Stomach (tissue), 8 donors: ENCODE measurements at regions not wholly inside any gene's neighbourhood (a gene's known extent, or its start where the extent isn't known, plus 50 kb on each side); places are given as distances from the start of the nearest gene placed in this dataset.
A peak's percentile ranks its signal among the peaks of the same experiment; 100 is the strongest.

ENCODE experiments used
- DNase-seq, 2 donors: peaks; one replicate each; pipeline versions ENCODE4 v3.0.0 to v3.0.0-alpha.2; 2013 to 2019
- H3K27ac ChIP-seq, 5 donors: fragments of 200-600 bp in 4 of 5; sonication (generic) in 4 of 5; one replicate each; pipeline ENCODE4 v1.5.1; 2013 to 2019; ENCODE audit warnings: mild to moderate bottlenecking in 1 of 5, moderate library complexity in 1 of 5
- H3K27me3 ChIP-seq, 3 donors: fragments of 200-600 bp; sonication (generic); one replicate each; pipeline ENCODE4 v1.5.1; 2017 to 2019; ENCODE audit warnings: mixed run types in 1 of 3
- H3K36me3 ChIP-seq, 4 donors: fragments of 200-600 bp; sonication (generic); 1 replicate in 3 of 4; 2 replicates in 1 of 4; pipeline ENCODE4 v1.5.1; 2016 to 2019
- H3K4me1 ChIP-seq, 4 donors: fragments of 200-600 bp; sonication (generic); one replicate each; pipeline ENCODE4 v1.5.1; 2016 to 2019
- H3K4me3 ChIP-seq, 4 donors: fragments of 200-600 bp; sonication (generic) in 3 of 4; one replicate each; pipeline ENCODE4 v1.5.1; 2016 to 2019; ENCODE audit warnings: mild to moderate bottlenecking in 1 of 4
- H3K9me3 ChIP-seq, 4 donors: fragments of 200-600 bp; sonication (generic); one replicate each; pipeline ENCODE4 v1.5.1; 2016 to 2019
- CTCF ChIP-seq, 7 experiments: fragments of 450-650 bp in 4 of 7; fragments of 200-600 bp in 3 of 7; sonication (generic) in 3 of 7; IDR thresholded peaks; one replicate each; pipeline ENCODE4 v1.5.1; 2016 to 2019; ENCODE audit warnings: antibody characterized with exemption in 7 of 7, control low read depth in 2 of 7, mild to moderate bottlenecking in 1 of 7
- EP300 ChIP-seq: sonication (generic); formaldehyde crosslinking; IDR thresholded peaks from one replicate; pipeline ENCODE4 v1.6.1; 2017; ENCODE audit warnings: antibody characterized with exemption
- POLR2A ChIP-seq, 4 donors: fragments of 450-650 bp; IDR thresholded peaks; one replicate each; pipeline ENCODE4 v1.6.1; 2016; ENCODE audit warnings: antibody characterized with exemption in 4 of 4, control low read depth in 2 of 4, mild to moderate bottlenecking in 1 of 4, moderate library complexity in 1 of 4
- POLR2AphosphoS5 ChIP-seq, 3 donors: sonication (generic); formaldehyde crosslinking; IDR thresholded peaks; one replicate each; pipeline ENCODE4 v1.6.1; 2016; ENCODE audit warnings: antibody characterized with exemption in 3 of 3
- WGBS, 5 donors: extraction: QIAGEN DNeasy Blood & Tissue Kit in 3 of 5; methylation state at CpG; one replicate each; pipeline versions ENCODE4 v1.1.5 to v1.1.7; 2013 to 2018; 5-methylcytosine and 5-hydroxymethylcytosine counted together
- intact Hi-C: fragments of 100-400 bp; cut with DNase I; formaldehyde crosslinking; loops from one replicate; pipeline ENCODE4 v1.15.1; 2023; ENCODE audit warnings: low total_unique reads
- donor health status: healthy with polysubstance abuse.
- donor health status: Bipolar disorder and iron deficiency.
- donor health status: healthy.

GRCh38 chr4:156693557-156693956 lies 278.0 kb downstream of the PDGFC start:
- Histone ChIP-seq H3K36me3 (no peaks in the 10 kb centered on the region), H3K4me3 (no peak overlapping the region), H3K27me3 (no peaks in the 10 kb centered on the region), H3K27ac (no peak overlapping the region), H3K9me3 (no peaks in the 10 kb centered on the region), H3K4me1 (peaks cover 0 to 17% (median 6%) of the 10 kb centered on the region in 4 donors)
- DNase-seq = no peak
- TF ChIP-seq CTCF (IDR thresholded peaks at IDR 0.05) = no peak
- no peak for TF ChIP-seq POLR2A (IDR thresholded peaks at IDR 0.05)
- no peak for TF ChIP-seq EP300
- TF ChIP-seq POLR2AphosphoS5 (IDR thresholded peaks at IDR 0.05) = no peak
- 9 to 30% (median 22%) methylated on average over 1 of the region's 1 CpG for whole genome bisulfite sequencing, 5 donors
- intact Hi-C loops = no loop called here

GRCh38 chr4:156692016-156692415 lies 279.6 kb downstream of the PDGFC start:
- H3K36me3 ChIP-seq = no peaks in the 10 kb centered on the region
- intact Hi-C loops = no loop called here
- H3K27ac ChIP-seq = no peak overlapping the region
- no peaks in the 10 kb centered on the region for H3K27me3 ChIP-seq
- TF ChIP-seq POLR2AphosphoS5 (IDR thresholded peaks at IDR 0.05) (no peak), CTCF (IDR thresholded peaks at IDR 0.05) (no peak), EP300 (no peak), POLR2A (IDR thresholded peaks at IDR 0.05) (no peak)
- peaks cover 0 to 17% (median 6%) of the 10 kb centered on the region in 4 donors for H3K4me1 ChIP-seq
- no peaks in the 10 kb centered on the region for H3K9me3 ChIP-seq
- 73 to 92% (median 78%) methylated on average over 1 of the region's 1 CpG for WGBS, 5 donors
- DNase-seq = no peak
- no peak overlapping the region for H3K4me3 ChIP-seq

GRCh38 chr4:156690572-156690971 lies 281.0 kb downstream of the PDGFC start:
- DNase-seq = no peak
- WGBS, 5 donors = 86 to 98% (median 88%) methylated on average over 2 of the region's 2 CpGs
- intact Hi-C loops = no loop called here

GRCh38 chr4:156686120-156686519 lies 285.5 kb downstream of the PDGFC start:
- intact Hi-C loops = no loop called here
- Histone ChIP-seq H3K4me3 (no peak overlapping the region), H3K36me3 (no peaks in the 10 kb centered on the region), H3K27ac (no peak overlapping the region), H3K9me3 (no peaks in the 10 kb centered on the region), H3K4me1 (no peaks in the 10 kb centered on the region), H3K27me3 (no peaks in the 10 kb centered on the region)
- TF ChIP-seq POLR2A (IDR thresholded peaks at IDR 0.05) = no peak
- no peak for TF ChIP-seq EP300
- peak in 1 of 2 donors; percentile 61 for DNase-seq
- WGBS, 5 donors = 44 to 82% (median 59%) methylated on average over 3 of the region's 3 CpGs

More at GRCh38 chr4:156690572-156690971, 281.0 kb downstream of the PDGFC start:
- peaks cover 0 to 14% (median 6%) of the 10 kb centered on the region in 4 donors for H3K4me1 ChIP-seq
- H3K27me3 ChIP-seq = no peaks in the 10 kb centered on the region
- TF ChIP-seq EP300 (no peak), POLR2A (IDR thresholded peaks at IDR 0.05) (no peak), CTCF (IDR thresholded peaks at IDR 0.05) (no peak), POLR2AphosphoS5 (IDR thresholded peaks at IDR 0.05) (no peak)
- no peak overlapping the region for H3K4me3 ChIP-seq
- no peaks in the 10 kb centered on the region for H3K36me3 ChIP-seq
- H3K27ac ChIP-seq = no peak overlapping the region
- no peaks in the 10 kb centered on the region for H3K9me3 ChIP-seq

GRCh38 chr4:156685308-156685707 lies 286.3 kb downstream of the PDGFC start:
- Histone ChIP-seq H3K27ac (no peak overlapping the region), H3K4me1 (no peaks in the 10 kb centered on the region), H3K4me3 (no peak overlapping the region), H3K9me3 (no peaks in the 10 kb centered on the region), H3K36me3 (no peaks in the 10 kb centered on the region), H3K27me3 (no peaks in the 10 kb centered on the region)
- 58 to 71% (median 64%) methylated on average over 3 of the region's 3 CpGs for WGBS, 5 donors
- intact Hi-C loops = no loop called here
- TF ChIP-seq CTCF (IDR thresholded peaks at IDR 0.05) (no peak), POLR2AphosphoS5 (IDR thresholded peaks at IDR 0.05) (no peak), EP300 (no peak), POLR2A (IDR thresholded peaks at IDR 0.05) (no peak)
- no peak for DNase-seq
